OCI-LY7 (cell line): ENCODE measurements at regions not wholly inside any gene's neighbourhood (a gene's known extent, or its start where the extent isn't known, plus 50 kb on each side); places are given as distances from the start of the nearest gene placed in this dataset.
A peak's percentile ranks its signal among the peaks of the same experiment; 100 is the strongest.

Source experiments
- BruUV-seq: library from RNA; stranded (reverse); fragments of 400-500 nt; replicated peaks from 2 replicates; lab custom pipeline; 2021; lab: Mats Ljungman, UMichigan
- CTCF ChIA-PET: fragments of 300-600 bp; sonication (Branson Sonifier 250); formaldehyde crosslinking; loops from one replicate; lab custom pipeline; 2022; ENCODE audit warnings: antibody characterized with exemption; ENCODE audit not compliant: unreplicated experiment; lab: Charles Lee
- POLR2A ChIA-PET: fragments of 300-600 bp; sonication (Branson Sonifier 250); formaldehyde crosslinking; loops from one replicate; lab custom pipeline; 2022; ENCODE audit warnings: antibody characterized with exemption; lab: Charles Lee
- DNase-seq: peaks from one replicate; pipeline ENCODE4 v3.0.0-alpha.2; 2015; ENCODE audit warnings: low spot score
- H2AFZ ChIP-seq: fragments of 200-600 bp; sonication (generic), shearing (Covaris generic); 2 replicates; pipeline ENCODE4 v1.6.1; 2014; ENCODE audit warnings: mild to moderate bottlenecking, antibody characterized with exemption, low read length, moderate library complexity
- H3K27ac ChIP-seq: fragments of 200-600 bp; sonication (generic); 2 replicates; pipeline ENCODE4 v1.5.1; 2014; ENCODE audit warnings: mixed run types, low read depth, mild to moderate bottlenecking, moderate library complexity, low read length, inconsistent platforms; ENCODE audit not compliant: poor library complexity, severe bottlenecking
- H3K36me3 ChIP-seq: fragments of 200-600 bp; sonication (generic); 2 replicates; pipeline ENCODE4 v1.6.1; 2014; ENCODE audit warnings: mild to moderate bottlenecking, antibody characterized with exemption, low read length, moderate library complexity, mixed read lengths; ENCODE audit not compliant: insufficient read depth
- H3K4me1 ChIP-seq: fragments of 200-600 bp; sonication (generic); 2 replicates; pipeline ENCODE4 v1.5.1; 2014; ENCODE audit warnings: mild to moderate bottlenecking, low read length; ENCODE audit not compliant: insufficient read depth, poor library complexity, severe bottlenecking
- H3K4me2 ChIP-seq: fragments of 200-600 bp; sonication (generic); 2 replicates; pipeline ENCODE4 v1.6.1; 2014; ENCODE audit warnings: mild to moderate bottlenecking, low read length
- H3K4me3 ChIP-seq: fragments of 200-600 bp; sonication (generic); 2 replicates; pipeline ENCODE4 v1.5.1; 2014; ENCODE audit warnings: mild to moderate bottlenecking, low read depth, low read length; ENCODE audit not compliant: poor library complexity, severe bottlenecking
- H3K79me2 ChIP-seq: fragments of 200-600 bp; sonication (generic); 2 replicates; pipeline ENCODE4 v1.6.1; 2016; ENCODE audit warnings: low read depth, mild to moderate bottlenecking, low read length, moderate library complexity, mixed read lengths; ENCODE audit not compliant: insufficient read depth
- H3K9me2 ChIP-seq: fragments of 200-600 bp; sonication (generic); 2 replicates; pipeline ENCODE4 v1.6.1; 2016; ENCODE audit warnings: mild to moderate bottlenecking, low read length, mixed read lengths; ENCODE audit not compliant: insufficient read depth
- H3K9me3 ChIP-seq: fragments of 200-600 bp; sonication (generic); 2 replicates; pipeline ENCODE4 v1.6.1; 2014; ENCODE audit warnings: mild to moderate bottlenecking, mixed run types, low read length, mixed read lengths
- H4K20me1 ChIP-seq: fragments of 200-600 bp; sonication (generic); 2 replicates; pipeline ENCODE4 v1.6.1; 2014; ENCODE audit warnings: mild to moderate bottlenecking, antibody characterized with exemption, low read length, moderate library complexity, mixed read lengths; ENCODE audit not compliant: insufficient read depth
- CTCF ChIP-seq: fragments of 200-600 bp; sonication (generic); conservative IDR thresholded peaks from 2 replicates; pipeline ENCODE4 v1.5.1; 2014; ENCODE audit warnings: mild to moderate bottlenecking, antibody characterized with exemption, low read length, moderate library complexity, mixed read lengths
- EZH2phosphoT487 ChIP-seq: fragments of 200-600 bp; sonication (generic); IDR thresholded peaks from 2 replicates; pipeline ENCODE4 v1.6.1; 2018; ENCODE audit warnings: low read depth, borderline replicate concordance, mild to moderate bottlenecking, mixed run types, antibody characterized with exemption, low read length, moderate library complexity, mixed read lengths
- intact Hi-C: fragments of 100-400 bp; cut with micrococcal nuclease; formaldehyde crosslinking; loops from one replicate; pipeline ENCODE4 v1.10.0; 2022; ENCODE audit not compliant: unreplicated experiment

- intact Hi-C loops: no loop called here
- ChIA-PET CTCF (no interaction called here), POLR2A (no interaction called here)
- Histone ChIP-seq H3K9me3 (peaks cover 37% of the 10 kb centered on the region), H3K4me1 (peaks cover 13% of the 10 kb centered on the region), H3K36me3 (no peaks in the 10 kb centered on the region), H4K20me1 (no peaks in the 10 kb centered on the region), H3K4me2 (no peak overlapping the region), H2AFZ (no peak overlapping the region), H3K27ac (no peak overlapping the region), H3K4me3 (no peak overlapping the region), H3K9me2 (no peaks in the 10 kb centered on the region), H3K79me2 (no peaks in the 10 kb centered on the region)
- TF ChIP-seq CTCF: no peak
- no peak for TF ChIP-seq EZH2phosphoT487
- BruUV-seq: no TSS peak
- DNase-seq: no peak
Observed at GRCh38 chr1:4261327-4261726, 361.3 kb upstream of the C1orf174 start.

- no peaks in the 10 kb centered on the region for H4K20me1 ChIP-seq
- no peak overlapping the region for H3K27ac ChIP-seq
- peaks cover 26% of the 10 kb centered on the region for H3K4me1 ChIP-seq
- no peaks in the 10 kb centered on the region for H3K36me3 ChIP-seq
- no peaks in the 10 kb centered on the region for H3K79me2 ChIP-seq
- no TSS peak for BruUV-seq
- H3K9me3 ChIP-seq: peaks cover 30% of the 10 kb centered on the region
- H2AFZ ChIP-seq: no peak overlapping the region
- DNase-seq: no peak
- H3K4me2 ChIP-seq: peak overlapping the region; percentile 26; the same call in 1 of the 2 replicates
- intact Hi-C loops: no loop called here
- ChIA-PET POLR2A (no interaction called here), CTCF (interaction anchor here (0.6 kb wide), 1 partner anchor 118 kb away, joined by 3 read pairs; no protein-coding TSS in a partner anchor)
- TF ChIP-seq EZH2phosphoT487: no peak
- H3K4me3 ChIP-seq: no peak overlapping the region
- H3K9me2 ChIP-seq: no peaks in the 10 kb centered on the region
Observed at GRCh38 chr1:4262665-4263064, 362.6 kb upstream of the C1orf174 start.

- H3K4me3 ChIP-seq: no peak overlapping the region
- H3K9me2 ChIP-seq: no peaks in the 10 kb centered on the region
- H3K9me3 ChIP-seq: peaks cover 20% of the 10 kb centered on the region
- ChIA-PET POLR2A (no interaction called here), CTCF (no interaction called here)
- no peaks in the 10 kb centered on the region for H3K79me2 ChIP-seq
- no peak overlapping the region for H2AFZ ChIP-seq
- BruUV-seq: no TSS peak
- H4K20me1 ChIP-seq: no peaks in the 10 kb centered on the region
- no peak overlapping the region for H3K27ac ChIP-seq
- H3K4me2 ChIP-seq: no peak overlapping the region
- intact Hi-C loops: no loop called here
- no peak for TF ChIP-seq CTCF
- no peak for TF ChIP-seq EZH2phosphoT487
- H3K36me3 ChIP-seq: no peaks in the 10 kb centered on the region
- H3K4me1 ChIP-seq: peaks cover 34% of the 10 kb centered on the region
- DNase-seq: no peak
Observed at GRCh38 chr1:4263699-4264098, 363.6 kb upstream of the C1orf174 start.
